Liver (tissue), 3 donors: ENCODE measurements at regions not wholly inside any gene's neighbourhood (a gene's known extent, or its start where the extent isn't known, plus 50 kb on each side); places are given as distances from the start of the nearest gene placed in this dataset.

Source experiments
- RAD21 ChIP-seq, 2 donors: IDR thresholded peaks; 2 replicates each; pipeline ENCODE4 v1.6.1; 2016; ENCODE audit warnings: antibody characterized with exemption in 2 of 2, mild to moderate bottlenecking in 2 of 2
- REST ChIP-seq: IDR thresholded peaks from 2 replicates; pipeline ENCODE4 v1.6.1; 2016; ENCODE audit warnings: antibody characterized with exemption, mild to moderate bottlenecking
- TF ChIP-seq, protein P1 (sequence below): fragments of 150-350 bp; IDR thresholded peaks from 2 replicates; pipeline ENCODE4 v1.5.1; 2017; ENCODE audit warnings: improper control_type of control experiment, low read depth, low read length; ENCODE audit not compliant: missing input control
- donor health status: healthy.
- donor health status: healthy.

DNA sequence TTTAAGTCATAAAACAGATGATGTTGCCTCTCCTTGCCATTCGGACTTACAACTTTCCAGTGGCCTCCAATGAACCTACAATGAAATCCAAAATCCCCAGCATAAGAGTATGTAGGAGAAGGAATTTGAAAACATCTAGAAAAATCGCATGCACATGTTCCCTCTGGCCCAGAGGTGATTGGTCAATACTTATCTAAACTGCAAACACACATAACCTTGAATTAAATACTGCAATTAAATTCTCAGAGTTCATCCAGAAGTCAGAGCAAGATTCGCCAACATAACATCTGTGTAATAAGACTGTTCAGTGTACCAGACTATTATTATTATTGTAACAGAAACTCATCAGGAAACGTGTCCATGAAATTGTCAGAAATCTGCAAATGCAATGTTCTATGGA, 82.2 kb upstream of the USP29 start:
- TF ChIP-seq, protein P1, sequence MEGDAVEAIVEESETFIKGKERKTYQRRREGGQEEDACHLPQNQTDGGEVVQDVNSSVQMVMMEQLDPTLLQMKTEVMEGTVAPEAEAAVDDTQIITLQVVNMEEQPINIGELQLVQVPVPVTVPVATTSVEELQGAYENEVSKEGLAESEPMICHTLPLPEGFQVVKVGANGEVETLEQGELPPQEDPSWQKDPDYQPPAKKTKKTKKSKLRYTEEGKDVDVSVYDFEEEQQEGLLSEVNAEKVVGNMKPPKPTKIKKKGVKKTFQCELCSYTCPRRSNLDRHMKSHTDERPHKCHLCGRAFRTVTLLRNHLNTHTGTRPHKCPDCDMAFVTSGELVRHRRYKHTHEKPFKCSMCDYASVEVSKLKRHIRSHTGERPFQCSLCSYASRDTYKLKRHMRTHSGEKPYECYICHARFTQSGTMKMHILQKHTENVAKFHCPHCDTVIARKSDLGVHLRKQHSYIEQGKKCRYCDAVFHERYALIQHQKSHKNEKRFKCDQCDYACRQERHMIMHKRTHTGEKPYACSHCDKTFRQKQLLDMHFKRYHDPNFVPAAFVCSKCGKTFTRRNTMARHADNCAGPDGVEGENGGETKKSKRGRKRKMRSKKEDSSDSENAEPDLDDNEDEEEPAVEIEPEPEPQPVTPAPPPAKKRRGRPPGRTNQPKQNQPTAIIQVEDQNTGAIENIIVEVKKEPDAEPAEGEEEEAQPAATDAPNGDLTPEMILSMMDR = no peak
- TF ChIP-seq RAD21 (IDR thresholded peaks at IDR 0.05) (no peak), REST (no peak)
